OCI-LY7 (cell line): ENCODE measurements at regions not wholly inside any gene's neighbourhood (a gene's known extent, or its start where the extent isn't known, plus 50 kb on each side); places are given as distances from the start of the nearest gene placed in this dataset.

Experiments used
- BruUV-seq: library from RNA; stranded (reverse); fragments of 400-500 nt; replicated peaks from 2 replicates; lab custom pipeline; 2021; lab: Mats Ljungman, UMichigan
- CTCF ChIA-PET: fragments of 300-600 bp; sonication (Branson Sonifier 250); formaldehyde crosslinking; loops from one replicate; lab custom pipeline; 2022; ENCODE audit warnings: antibody characterized with exemption; ENCODE audit not compliant: unreplicated experiment; lab: Charles Lee
- POLR2A ChIA-PET: fragments of 300-600 bp; sonication (Branson Sonifier 250); formaldehyde crosslinking; loops from one replicate; lab custom pipeline; 2022; ENCODE audit warnings: antibody characterized with exemption; lab: Charles Lee
- DNase-seq: peaks from one replicate; pipeline ENCODE4 v3.0.0-alpha.2; 2015; ENCODE audit warnings: low spot score
- H2AFZ ChIP-seq: fragments of 200-600 bp; sonication (generic), shearing (Covaris generic); 2 replicates; pipeline ENCODE4 v1.6.1; 2014; ENCODE audit warnings: mild to moderate bottlenecking, antibody characterized with exemption, low read length, moderate library complexity
- H3K27ac ChIP-seq: fragments of 200-600 bp; sonication (generic); 2 replicates; pipeline ENCODE4 v1.5.1; 2014; ENCODE audit warnings: mixed run types, low read depth, mild to moderate bottlenecking, moderate library complexity, low read length, inconsistent platforms; ENCODE audit not compliant: poor library complexity, severe bottlenecking
- H3K36me3 ChIP-seq: fragments of 200-600 bp; sonication (generic); 2 replicates; pipeline ENCODE4 v1.6.1; 2014; ENCODE audit warnings: mild to moderate bottlenecking, antibody characterized with exemption, low read length, moderate library complexity, mixed read lengths; ENCODE audit not compliant: insufficient read depth
- H3K4me1 ChIP-seq: fragments of 200-600 bp; sonication (generic); 2 replicates; pipeline ENCODE4 v1.5.1; 2014; ENCODE audit warnings: mild to moderate bottlenecking, low read length; ENCODE audit not compliant: insufficient read depth, poor library complexity, severe bottlenecking
- H3K4me2 ChIP-seq: fragments of 200-600 bp; sonication (generic); 2 replicates; pipeline ENCODE4 v1.6.1; 2014; ENCODE audit warnings: mild to moderate bottlenecking, low read length
- H3K4me3 ChIP-seq: fragments of 200-600 bp; sonication (generic); 2 replicates; pipeline ENCODE4 v1.5.1; 2014; ENCODE audit warnings: mild to moderate bottlenecking, low read depth, low read length; ENCODE audit not compliant: poor library complexity, severe bottlenecking
- H3K79me2 ChIP-seq: fragments of 200-600 bp; sonication (generic); 2 replicates; pipeline ENCODE4 v1.6.1; 2016; ENCODE audit warnings: low read depth, mild to moderate bottlenecking, low read length, moderate library complexity, mixed read lengths; ENCODE audit not compliant: insufficient read depth
- H3K9me2 ChIP-seq: fragments of 200-600 bp; sonication (generic); 2 replicates; pipeline ENCODE4 v1.6.1; 2016; ENCODE audit warnings: mild to moderate bottlenecking, low read length, mixed read lengths; ENCODE audit not compliant: insufficient read depth
- H3K9me3 ChIP-seq: fragments of 200-600 bp; sonication (generic); 2 replicates; pipeline ENCODE4 v1.6.1; 2014; ENCODE audit warnings: mild to moderate bottlenecking, mixed run types, low read length, mixed read lengths
- H4K20me1 ChIP-seq: fragments of 200-600 bp; sonication (generic); 2 replicates; pipeline ENCODE4 v1.6.1; 2014; ENCODE audit warnings: mild to moderate bottlenecking, antibody characterized with exemption, low read length, moderate library complexity, mixed read lengths; ENCODE audit not compliant: insufficient read depth
- EZH2phosphoT487 ChIP-seq: fragments of 200-600 bp; sonication (generic); IDR thresholded peaks from 2 replicates; pipeline ENCODE4 v1.6.1; 2018; ENCODE audit warnings: low read depth, borderline replicate concordance, mild to moderate bottlenecking, mixed run types, antibody characterized with exemption, low read length, moderate library complexity, mixed read lengths
- intact Hi-C: fragments of 100-400 bp; cut with micrococcal nuclease; formaldehyde crosslinking; loops from one replicate; pipeline ENCODE4 v1.10.0; 2022; ENCODE audit not compliant: unreplicated experiment
- TF ChIP-seq, protein P1 (sequence below): fragments of 200-600 bp; sonication (generic); conservative IDR thresholded peaks from 2 replicates; pipeline ENCODE4 v1.5.1; 2014; ENCODE audit warnings: mild to moderate bottlenecking, antibody characterized with exemption, low read length, moderate library complexity, mixed read lengths

DNA sequence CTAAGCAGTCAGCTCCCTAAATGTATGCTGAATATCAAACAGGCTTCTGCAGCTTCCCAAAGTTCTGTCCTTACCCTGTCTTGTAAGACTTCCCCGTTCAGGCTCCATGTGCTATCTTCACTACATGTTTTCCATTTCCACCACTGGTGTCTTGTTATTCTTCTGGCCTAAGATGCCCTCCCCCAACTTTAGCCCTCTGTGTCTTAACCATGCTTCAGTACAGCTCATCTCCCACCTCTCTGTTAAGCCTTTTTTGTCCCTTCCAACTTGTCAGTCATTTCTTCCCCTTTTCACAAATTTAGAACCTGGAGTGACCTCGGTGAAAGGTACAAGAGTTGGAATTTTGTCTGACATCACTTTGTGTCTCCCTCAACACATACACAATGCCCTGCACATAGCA lies 151.7 kb upstream of the TBL1XR1 start:
- no TSS peak for BruUV-seq
- no peaks in the 10 kb centered on the region for H4K20me1 ChIP-seq
- H3K4me3 ChIP-seq, result no peak overlapping the region
- no peaks in the 10 kb centered on the region for H3K79me2 ChIP-seq
- H3K36me3 ChIP-seq, result no peaks in the 10 kb centered on the region
- no peaks in the 10 kb centered on the region for H3K9me3 ChIP-seq
- H3K27ac ChIP-seq, result no peak overlapping the region
- ChIA-PET CTCF (interaction anchor here (0.7 kb wide), 1 partner anchor 322 kb away, joined by 3 read pairs; no protein-coding TSS in a partner anchor), POLR2A (interaction anchor here (0.6 to 2.8 kb wide), 6 partner anchors 8 to 289 kb away, joined by 3 to 10 read pairs (median 4); no protein-coding TSS in a partner anchor)
- intact Hi-C loops, result no loop called here
- H3K4me1 ChIP-seq, result peaks cover 94% of the 10 kb centered on the region
- TF ChIP-seq, protein P1, sequence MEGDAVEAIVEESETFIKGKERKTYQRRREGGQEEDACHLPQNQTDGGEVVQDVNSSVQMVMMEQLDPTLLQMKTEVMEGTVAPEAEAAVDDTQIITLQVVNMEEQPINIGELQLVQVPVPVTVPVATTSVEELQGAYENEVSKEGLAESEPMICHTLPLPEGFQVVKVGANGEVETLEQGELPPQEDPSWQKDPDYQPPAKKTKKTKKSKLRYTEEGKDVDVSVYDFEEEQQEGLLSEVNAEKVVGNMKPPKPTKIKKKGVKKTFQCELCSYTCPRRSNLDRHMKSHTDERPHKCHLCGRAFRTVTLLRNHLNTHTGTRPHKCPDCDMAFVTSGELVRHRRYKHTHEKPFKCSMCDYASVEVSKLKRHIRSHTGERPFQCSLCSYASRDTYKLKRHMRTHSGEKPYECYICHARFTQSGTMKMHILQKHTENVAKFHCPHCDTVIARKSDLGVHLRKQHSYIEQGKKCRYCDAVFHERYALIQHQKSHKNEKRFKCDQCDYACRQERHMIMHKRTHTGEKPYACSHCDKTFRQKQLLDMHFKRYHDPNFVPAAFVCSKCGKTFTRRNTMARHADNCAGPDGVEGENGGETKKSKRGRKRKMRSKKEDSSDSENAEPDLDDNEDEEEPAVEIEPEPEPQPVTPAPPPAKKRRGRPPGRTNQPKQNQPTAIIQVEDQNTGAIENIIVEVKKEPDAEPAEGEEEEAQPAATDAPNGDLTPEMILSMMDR, result no peak
- no peak for TF ChIP-seq EZH2phosphoT487
- no peak for DNase-seq
- peak overlapping the region; percentile 21; the same call in 1 of the 2 replicates for H3K4me2 ChIP-seq
- no peaks in the 10 kb centered on the region for H3K9me2 ChIP-seq
- H2AFZ ChIP-seq, result peak overlapping the region; percentile 66; the same call in 1 of the 2 replicates

DNA sequence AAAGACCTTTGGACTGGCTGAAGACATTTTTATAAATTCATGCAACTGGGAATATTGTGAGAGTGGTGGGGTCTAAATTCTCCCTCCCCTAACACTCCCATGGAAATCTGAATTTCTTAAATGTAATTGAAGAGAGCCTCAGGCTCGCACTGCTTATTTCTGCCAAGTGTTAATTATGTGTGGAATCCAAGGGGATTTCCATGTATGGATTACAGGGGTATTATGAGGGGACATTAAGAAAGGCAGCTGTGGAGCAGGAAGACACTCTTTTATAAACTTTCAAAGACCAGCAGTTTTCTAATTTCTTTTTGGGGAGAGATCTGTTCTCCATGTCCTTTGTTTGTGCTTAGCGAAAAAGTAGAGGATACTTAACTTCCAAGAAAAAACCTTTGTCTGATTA lies 152.1 kb upstream of the TBL1XR1 start:
- POLR2A ChIA-PET, result interaction anchor here (0.6 to 2.8 kb wide), 10 partner anchors 9 to 291 kb away, joined by 3 to 10 read pairs (median 4); no protein-coding TSS in a partner anchor
- Histone ChIP-seq H3K79me2 (no peaks in the 10 kb centered on the region), H3K4me3 (no peak overlapping the region), H3K9me2 (no peaks in the 10 kb centered on the region), H3K4me1 (peaks cover 91% of the 10 kb centered on the region), H3K9me3 (no peaks in the 10 kb centered on the region), H3K27ac (no peak overlapping the region), H3K36me3 (no peaks in the 10 kb centered on the region), H2AFZ (peak overlapping the region; percentile 66; the same call in 1 of the 2 replicates), H4K20me1 (no peaks in the 10 kb centered on the region), H3K4me2 (peak overlapping the region; percentile 80; the same call in 1 of the 2 replicates)
- no peak for TF ChIP-seq EZH2phosphoT487
- TF ChIP-seq, protein P1, result no peak
- no TSS peak for BruUV-seq
- CTCF ChIA-PET, result no interaction called here
- intact Hi-C loops, result no loop called here
- no peak for DNase-seq

- Histone ChIP-seq H3K9me2 (no peaks in the 10 kb centered on the region), H3K79me2 (no peaks in the 10 kb centered on the region), H3K9me3 (no peaks in the 10 kb centered on the region), H3K4me3 (no peak overlapping the region), H3K36me3 (no peaks in the 10 kb centered on the region), H2AFZ (peak overlapping the region; percentile 66; the same call in 1 of the 2 replicates), H3K4me1 (peaks cover 84% of the 10 kb centered on the region), H4K20me1 (no peaks in the 10 kb centered on the region), H3K27ac (peak overlapping the region; percentile 82), H3K4me2 (peak overlapping the region; percentile 80)
- DNase-seq, result no peak
- BruUV-seq, result no TSS peak
- intact Hi-C loops, result loop anchor here (2.0 kb wide), 1 partner anchor 69 kb away; no protein-coding TSS in a partner anchor
- TF ChIP-seq EZH2phosphoT487, result no peak
- TF ChIP-seq, protein P1, result no peak
- ChIA-PET POLR2A (interaction anchor here (1.0 to 2.8 kb wide), 8 partner anchors 10 to 292 kb away, joined by 3 to 10 read pairs (median 4); no protein-coding TSS in a partner anchor), CTCF (no interaction called here)
Measured at GRCh38 chr3:177350121-177350520, 152.8 kb upstream of the TBL1XR1 start.
